ENCODE measurements at regions not wholly inside any gene's neighbourhood (a gene's known extent, or its start where the extent isn't known, plus 50 kb on each side); places are given as distances from the start of the nearest gene placed in this dataset.

DNA sequence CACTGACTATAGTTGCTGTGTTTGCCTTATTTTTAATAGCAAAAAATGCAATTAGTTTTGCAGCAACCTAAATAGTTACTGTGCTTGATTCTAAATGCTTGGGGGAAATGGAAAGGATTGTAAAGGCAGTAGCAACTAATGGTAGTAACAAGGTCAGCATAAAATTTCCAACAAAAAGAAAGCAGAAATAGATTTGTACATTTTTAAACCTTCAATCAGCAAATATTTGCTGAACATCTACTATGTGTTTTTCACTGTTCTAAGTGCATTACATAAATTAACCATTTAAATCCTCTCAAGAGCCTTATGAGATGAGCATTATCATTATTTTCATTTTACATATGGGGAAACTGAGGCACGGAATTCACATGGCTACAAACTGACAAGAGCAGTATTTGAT lies 308.0 kb upstream of the UBE2E3 start:
- TF ChIP-seq FOXP2 (optimal IDR thresholded peaks at IDR 0.05; ENCODE audit: borderline replicate concordance, extremely low read depth, extremely low read length, insufficient read depth) = no peak
- no peak for TF ChIP-seq TAF1 (IDR thresholded peaks at IDR 0.05; ENCODE audit: borderline replicate concordance, insufficient read depth, low read length)
- TF ChIP-seq POLR2AphosphoS5 (IDR thresholded peaks at IDR 0.05; ENCODE audit: low read depth, low read length) = no peak
- TF ChIP-seq SIN3A (IDR thresholded peaks at IDR 0.05; ENCODE audit: borderline replicate concordance, insufficient read depth, low read length) = no peak
- TF ChIP-seq, protein P1, sequence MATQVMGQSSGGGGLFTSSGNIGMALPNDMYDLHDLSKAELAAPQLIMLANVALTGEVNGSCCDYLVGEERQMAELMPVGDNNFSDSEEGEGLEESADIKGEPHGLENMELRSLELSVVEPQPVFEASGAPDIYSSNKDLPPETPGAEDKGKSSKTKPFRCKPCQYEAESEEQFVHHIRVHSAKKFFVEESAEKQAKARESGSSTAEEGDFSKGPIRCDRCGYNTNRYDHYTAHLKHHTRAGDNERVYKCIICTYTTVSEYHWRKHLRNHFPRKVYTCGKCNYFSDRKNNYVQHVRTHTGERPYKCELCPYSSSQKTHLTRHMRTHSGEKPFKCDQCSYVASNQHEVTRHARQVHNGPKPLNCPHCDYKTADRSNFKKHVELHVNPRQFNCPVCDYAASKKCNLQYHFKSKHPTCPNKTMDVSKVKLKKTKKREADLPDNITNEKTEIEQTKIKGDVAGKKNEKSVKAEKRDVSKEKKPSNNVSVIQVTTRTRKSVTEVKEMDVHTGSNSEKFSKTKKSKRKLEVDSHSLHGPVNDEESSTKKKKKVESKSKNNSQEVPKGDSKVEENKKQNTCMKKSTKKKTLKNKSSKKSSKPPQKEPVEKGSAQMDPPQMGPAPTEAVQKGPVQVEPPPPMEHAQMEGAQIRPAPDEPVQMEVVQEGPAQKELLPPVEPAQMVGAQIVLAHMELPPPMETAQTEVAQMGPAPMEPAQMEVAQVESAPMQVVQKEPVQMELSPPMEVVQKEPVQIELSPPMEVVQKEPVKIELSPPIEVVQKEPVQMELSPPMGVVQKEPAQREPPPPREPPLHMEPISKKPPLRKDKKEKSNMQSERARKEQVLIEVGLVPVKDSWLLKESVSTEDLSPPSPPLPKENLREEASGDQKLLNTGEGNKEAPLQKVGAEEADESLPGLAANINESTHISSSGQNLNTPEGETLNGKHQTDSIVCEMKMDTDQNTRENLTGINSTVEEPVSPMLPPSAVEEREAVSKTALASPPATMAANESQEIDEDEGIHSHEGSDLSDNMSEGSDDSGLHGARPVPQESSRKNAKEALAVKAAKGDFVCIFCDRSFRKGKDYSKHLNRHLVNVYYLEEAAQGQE (IDR thresholded peaks at IDR 0.05; ENCODE audit: insufficient read depth in 1 of 2, low read depth in 2 of 2, low read length in 2 of 2) = no peak

DNA sequence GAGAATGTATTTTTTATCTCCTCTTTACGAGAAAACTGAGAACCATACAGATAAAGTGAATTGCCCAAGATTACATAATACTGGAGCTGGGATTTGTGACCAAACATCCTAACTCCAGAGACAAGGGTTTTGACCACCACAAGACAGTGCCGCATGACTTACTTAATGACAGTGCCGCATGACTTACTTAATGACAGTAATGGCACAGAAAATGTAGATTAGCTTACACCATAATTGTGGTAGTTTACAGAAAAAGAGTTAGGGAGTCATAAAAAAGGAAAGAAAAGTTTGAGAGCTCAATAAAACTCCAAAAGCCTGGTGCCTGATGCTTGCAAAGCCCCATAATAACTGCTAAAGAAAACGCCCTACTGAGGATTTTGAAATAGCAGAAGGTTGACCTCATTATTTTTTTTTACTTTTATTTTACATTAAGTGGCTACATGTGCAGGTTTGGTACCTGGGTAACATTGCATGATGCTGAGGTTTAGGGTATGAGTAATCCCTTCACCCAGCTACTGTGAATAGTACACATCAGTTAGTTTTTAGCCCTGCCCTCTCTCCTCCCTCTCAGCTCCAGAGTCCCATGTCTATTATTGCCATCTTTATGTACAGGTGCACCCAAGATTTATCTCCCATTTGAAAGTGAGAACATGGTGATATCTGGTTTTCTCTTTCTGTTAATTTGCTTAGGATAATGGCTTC lies 310.0 kb upstream of the UBE2E3 start:
- TF ChIP-seq SIN3A (IDR thresholded peaks at IDR 0.05; ENCODE audit: borderline replicate concordance, insufficient read depth, low read length) (no peak), POLR2AphosphoS5 (IDR thresholded peaks at IDR 0.05; ENCODE audit: low read depth, low read length) (no peak)

DNA sequence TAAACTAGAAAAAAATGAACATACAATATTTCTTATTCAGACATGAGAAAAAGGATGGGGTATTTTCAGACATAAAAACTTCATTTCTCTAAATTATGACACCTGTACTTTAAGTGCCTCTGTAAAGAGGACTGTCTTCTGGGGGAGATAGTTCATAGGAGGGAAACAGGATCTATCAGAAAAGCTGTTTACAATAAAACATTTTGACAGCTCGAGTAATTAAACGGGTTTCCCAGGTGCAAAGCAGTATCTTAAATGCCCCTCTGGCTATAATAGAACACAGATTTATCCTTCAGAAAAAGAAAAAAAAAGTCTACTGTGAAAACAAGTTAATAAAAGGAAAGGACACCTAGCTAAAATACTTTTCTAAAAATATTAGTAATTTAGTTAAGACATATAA lies 311.4 kb upstream of the UBE2E3 start:
- no peak for TF ChIP-seq TAF1 (IDR thresholded peaks at IDR 0.05; ENCODE audit: borderline replicate concordance, insufficient read depth, low read length)
- TF ChIP-seq, protein P1 (IDR thresholded peaks at IDR 0.05; ENCODE audit: insufficient read depth in 1 of 2, low read depth in 2 of 2, low read length in 2 of 2) = no peak
- no peak for TF ChIP-seq FOXP2 (optimal IDR thresholded peaks at IDR 0.05; ENCODE audit: borderline replicate concordance, extremely low read depth, extremely low read length, insufficient read depth)
- TF ChIP-seq SIN3A (IDR thresholded peaks at IDR 0.05; ENCODE audit: borderline replicate concordance, insufficient read depth, low read length) = no peak
- TF ChIP-seq POLR2AphosphoS5 (IDR thresholded peaks at IDR 0.05; ENCODE audit: low read depth, low read length) = no peak

DNA sequence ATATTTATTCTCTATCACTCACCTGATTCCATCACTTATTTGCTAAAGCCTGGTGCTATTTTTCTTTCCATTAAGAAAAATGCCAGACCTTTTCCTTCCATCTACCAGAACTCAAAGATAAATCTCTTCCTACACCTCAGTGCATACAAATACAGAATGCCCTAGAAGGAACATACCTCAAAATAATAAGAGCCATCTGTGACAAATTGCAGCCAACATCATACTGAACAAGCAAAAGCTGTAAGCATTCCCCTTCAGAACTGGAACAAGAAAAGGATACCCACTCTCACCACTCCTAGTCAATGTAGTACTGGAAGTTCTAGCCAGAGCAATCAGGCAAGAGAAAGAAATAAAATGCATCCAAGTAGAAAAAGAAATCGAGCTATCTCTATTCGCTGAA lies 315.9 kb upstream of the UBE2E3 start:
- TF ChIP-seq POLR2AphosphoS5 (IDR thresholded peaks at IDR 0.05; ENCODE audit: low read depth, low read length) (no peak), SIN3A (IDR thresholded peaks at IDR 0.05; ENCODE audit: borderline replicate concordance, insufficient read depth, low read length) (no peak), FOXP2 (optimal IDR thresholded peaks at IDR 0.05; ENCODE audit: borderline replicate concordance, extremely low read depth, extremely low read length, insufficient read depth) (no peak), TAF1 (IDR thresholded peaks at IDR 0.05; ENCODE audit: borderline replicate concordance, insufficient read depth, low read length) (no peak)
- TF ChIP-seq, protein P1 (IDR thresholded peaks at IDR 0.05; ENCODE audit: insufficient read depth in 1 of 2, low read depth in 2 of 2, low read length in 2 of 2) = no peak

DNA sequence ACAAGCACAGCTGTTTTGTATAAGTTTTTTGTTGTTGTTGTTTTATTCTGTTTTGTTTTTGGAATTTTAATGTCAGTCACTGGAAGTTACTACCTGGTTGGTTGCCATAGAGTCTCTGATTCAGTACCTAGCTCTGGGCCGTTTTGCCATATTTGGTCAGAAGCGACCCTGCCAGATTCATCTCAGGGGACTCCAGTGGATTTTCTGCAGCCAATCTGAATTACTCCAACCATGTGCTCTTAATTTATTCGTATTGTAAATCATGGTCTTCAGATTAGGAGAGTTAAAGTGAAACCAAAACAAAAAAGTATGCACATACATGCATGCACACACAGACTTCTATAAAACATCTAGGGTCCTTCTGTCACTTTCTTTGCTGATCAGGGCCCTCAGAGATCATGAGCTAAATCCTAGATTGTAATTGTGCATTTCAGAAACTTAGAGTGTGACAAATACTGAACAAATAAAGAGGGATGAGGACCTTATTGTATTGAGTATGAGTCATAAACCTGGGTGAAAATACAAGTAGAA lies 317.4 kb upstream of the UBE2E3 start:
- TF ChIP-seq POLR2AphosphoS5 (IDR thresholded peaks at IDR 0.05; ENCODE audit: low read depth, low read length) = no peak
- no peak for TF ChIP-seq FOXP2 (optimal IDR thresholded peaks at IDR 0.05; ENCODE audit: borderline replicate concordance, extremely low read depth, extremely low read length, insufficient read depth)
- TF ChIP-seq TAF1 (IDR thresholded peaks at IDR 0.05; ENCODE audit: borderline replicate concordance, insufficient read depth, low read length) = no peak
- TF ChIP-seq, protein P1 (IDR thresholded peaks at IDR 0.05; ENCODE audit: insufficient read depth in 1 of 2, low read depth in 2 of 2, low read length in 2 of 2) = no peak
- no peak for TF ChIP-seq SIN3A (IDR thresholded peaks at IDR 0.05; ENCODE audit: borderline replicate concordance, insufficient read depth, low read length)
